Psoas muscle (tissue), 7 donors: ENCODE measurements at regions not wholly inside any gene's neighbourhood (a gene's known extent, or its start where the extent isn't known, plus 50 kb on each side); places are given as distances from the start of the nearest gene placed in this dataset.

Source experiments
- ATAC-seq, 4 donors: fragments of 200-7000 bp; cut with Tn5 transposase; one replicate each; pipeline ENCODE4 v1.9.1; 2020; ENCODE audit warnings: moderate library complexity in 3 of 4, mild to moderate bottlenecking in 2 of 4
- DNase-seq, 2 donors: peaks; one replicate each; pipeline ENCODE4 v3.0.0-alpha.2; 2020
- H3K27ac ChIP-seq: fragments of 200-600 bp; one replicate; pipeline ENCODE4 v1.8.0; 2022
- H3K27me3 ChIP-seq, 3 donors: fragments of 200-600 bp in 1 of 3; one replicate each; pipeline versions ENCODE4 v1.6.1 to v1.8.0; 2013 to 2022; ENCODE audit warnings: low read length in 2 of 3, mild to moderate bottlenecking in 2 of 3, moderate library complexity in 1 of 3; ENCODE audit not compliant: insufficient read depth in 3 of 3
- H3K36me3 ChIP-seq, 2 donors: fragments of 200-600 bp in 1 of 2; one replicate each; pipeline versions ENCODE4 v1.6.1 to v1.8.0; 2013 to 2022; ENCODE audit warnings: low read depth in 1 of 2, mild to moderate bottlenecking in 1 of 2, moderate library complexity in 1 of 2; ENCODE audit not compliant: insufficient read depth in 1 of 2
- H3K4me1 ChIP-seq: fragments of 200-600 bp; one replicate; pipeline ENCODE4 v1.8.0; 2022
- H3K4me3 ChIP-seq: fragments of 200-600 bp; one replicate; pipeline ENCODE4 v1.8.0; 2022; ENCODE audit warnings: mild to moderate bottlenecking
- H3K9me3 ChIP-seq: fragments of 200-600 bp; one replicate; pipeline ENCODE4 v1.8.0; 2022
- CTCF ChIP-seq: fragments of 200-600 bp; IDR thresholded peaks from one replicate; pipeline ENCODE4 v1.8.0; 2022; ENCODE audit warnings: antibody characterized with exemption
- WGBS, 3 donors: extraction: QIAGEN DNeasy Blood & Tissue Kit; methylation state at CpG; one replicate each; pipeline versions ENCODE4 v1.1.6 to v1.1.7; 2013; 5-methylcytosine and 5-hydroxymethylcytosine counted together
- intact Hi-C, 2 donors: fragments of 100-400 bp; cut with DNase I; formaldehyde crosslinking; loops; one replicate each; pipeline versions ENCODE4 v1.11.0 to v1.14.2; 2022
- donor health status: healthy with polysubstance abuse.
- donor health status: DM: no; HTN: no; CAD: no; lungs with moderate emphysema.
- donor health status: Bipolar disorder and iron deficiency.
- donor health status: healthy.
- donor health status: DM: yes; HTN: yes; CAD: no.
- donor health status: DM: no; HTN: no; CAD: no.
- donor health status: DM: yes; HTN: yes; CAD: no.

DNA sequence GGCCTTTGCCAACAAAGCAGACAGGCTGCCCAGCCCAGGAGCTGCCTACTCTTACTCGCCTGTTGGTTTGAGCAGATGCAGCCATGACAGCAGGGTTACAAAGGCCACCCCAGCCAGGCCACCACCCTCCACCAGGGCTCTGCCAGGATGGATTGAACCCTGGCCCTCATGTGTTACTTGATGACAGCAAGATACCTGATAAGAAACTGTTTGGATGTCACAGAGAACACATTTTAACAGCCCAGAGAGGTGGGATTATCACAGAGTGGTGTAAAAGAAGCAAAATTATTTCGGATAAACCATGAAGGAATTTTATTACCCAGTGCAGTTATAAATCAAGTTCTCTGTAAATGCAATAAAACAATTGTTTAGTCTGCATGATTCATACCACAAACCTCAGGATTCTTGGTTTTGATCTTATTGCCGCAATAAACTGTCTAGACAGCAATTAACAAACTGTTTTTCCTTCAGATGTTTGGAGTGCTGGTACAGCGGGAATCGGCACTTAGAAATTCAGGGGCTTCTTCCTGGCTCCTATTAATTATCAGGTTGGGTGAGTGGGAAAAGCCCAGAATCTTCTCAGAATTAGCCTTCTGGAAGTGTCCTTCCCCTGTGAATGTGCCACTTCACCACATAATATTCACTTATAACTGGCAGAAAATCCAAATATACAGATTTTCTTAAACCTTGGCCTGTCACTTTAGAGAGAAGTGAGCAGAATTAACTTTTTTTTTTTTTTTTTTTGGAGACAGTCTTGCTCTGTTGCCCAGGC is 58.0 kb upstream of the SALL4 start:
- intact Hi-C loops: no loop called here
- no peaks in the 10 kb centered on the region for H3K4me1 ChIP-seq
- 46 to 66% (median 57%) methylated on average over 5 of the region's 5 CpGs for WGBS, 3 donors
- H3K4me3 ChIP-seq: no peak overlapping the region
- no peak overlapping the region for H3K27ac ChIP-seq
- H3K27me3 ChIP-seq: peaks cover 0 to 2% (median 0%) of the 10 kb centered on the region in 3 donors
- H3K9me3 ChIP-seq: no peaks in the 10 kb centered on the region
- no peak for TF ChIP-seq CTCF
- DNase-seq (no peak), ATAC-seq (no peak)
- H3K36me3 ChIP-seq: no peaks in the 10 kb centered on the region

GRCh38 chr20:51856432-51856831 is 54.1 kb upstream of the SALL4 start:
- 76 to 81% (median 78%) methylated on average over 3 of the region's 3 CpGs for WGBS, 3 donors
- no peak for ATAC-seq
- intact Hi-C loops: no loop called here
- Histone ChIP-seq H3K4me1 (no peaks in the 10 kb centered on the region), H3K9me3 (no peaks in the 10 kb centered on the region), H3K36me3 (no peaks in the 10 kb centered on the region), H3K27me3 (no peaks in the 10 kb centered on the region), H3K4me3 (no peak overlapping the region), H3K27ac (no peak overlapping the region)
- no peak for TF ChIP-seq CTCF
- DNase-seq: no peak

DNA sequence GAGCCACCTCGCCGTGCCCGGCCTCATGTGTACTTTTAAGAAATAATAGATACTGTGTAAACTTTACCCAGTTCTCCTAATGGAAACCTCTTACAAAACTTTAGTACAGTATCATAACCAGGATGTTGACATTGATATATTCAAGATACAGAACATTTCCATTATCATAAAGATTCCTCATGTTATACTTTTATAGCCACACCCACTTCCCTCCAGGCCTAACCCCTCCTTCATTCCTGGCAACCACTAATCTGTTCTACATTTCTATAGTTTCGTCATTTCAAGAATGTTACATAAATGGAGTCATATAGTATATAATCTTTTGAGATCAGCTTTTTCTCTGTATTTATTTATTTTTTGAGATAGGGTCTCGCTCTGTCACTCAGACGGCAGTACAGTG is 52.6 kb upstream of the SALL4 start:
- no peak for TF ChIP-seq CTCF
- 90 to 94% (median 92%) methylated on average over 6 of the region's 6 CpGs for WGBS, 3 donors
- intact Hi-C loops: no loop called here

More for the DNA sequence above, 52.6 kb upstream of the SALL4 start:
- no peaks in the 10 kb centered on the region for H3K36me3 ChIP-seq
- H3K27me3 ChIP-seq: no peaks in the 10 kb centered on the region
- no peaks in the 10 kb centered on the region for H3K4me1 ChIP-seq
- H3K9me3 ChIP-seq: no peaks in the 10 kb centered on the region
- H3K27ac ChIP-seq: no peak overlapping the region
- DNase-seq (no peak), ATAC-seq (no peak)
- no peak overlapping the region for H3K4me3 ChIP-seq
